HL-60 (cell line): ENCODE measurements at regions not wholly inside any gene's neighbourhood (a gene's known extent, or its start where the extent isn't known, plus 50 kb on each side); places are given as distances from the start of the nearest gene placed in this dataset.
"Not testable (repeated sequence)": the region's sequence is repeated elsewhere in the genome, so short reads cannot be mapped to it uniquely, and the experiment has no call there.

Experiments
- DNase-seq, 2 experiments: peaks; one replicate each; pipeline ENCODE4 v3.0.0-alpha.2; 2010 to 2020; ENCODE audit warnings: low read depth in 1 of 2, low spot score in 1 of 2
- H3K27ac ChIP-seq: fragments of 250-450 bp; sonication (Bioruptor Pico); replicated peaks from 2 replicates; pipeline ENCODE4 v1.5.1; 2020; ENCODE audit warnings: mild to moderate bottlenecking, moderate library complexity
- H3K27me3 ChIP-seq: fragments of 250-450 bp; sonication (Bioruptor Pico); 2 replicates; pipeline ENCODE4 v1.5.1; 2021; ENCODE audit warnings: mild to moderate bottlenecking, moderate library complexity; ENCODE audit not compliant: insufficient read depth, poor library complexity, severe bottlenecking
- H3K4me3 ChIP-seq: replicated peaks from 2 replicates; pipeline ENCODE4 v1.5.1; 2011; ENCODE audit warnings: mild to moderate bottlenecking, control low read depth, low read length; ENCODE audit not compliant: insufficient read depth
- GABPA ChIP-seq: IDR thresholded peaks from 2 replicates; pipeline ENCODE4 v1.6.1; 2012; ENCODE audit warnings: low read depth
- POLR2AphosphoS5 ChIP-seq: IDR thresholded peaks from 2 replicates; pipeline ENCODE4 v1.6.1; 2012; ENCODE audit warnings: low read depth
- SPI1 ChIP-seq: IDR thresholded peaks from 2 replicates; pipeline ENCODE4 v1.6.1; 2012; ENCODE audit warnings: low read depth, mild to moderate bottlenecking, borderline replicate concordance
- TF ChIP-seq, protein P1 (sequence below): IDR thresholded peaks from one replicate; pipeline ENCODE4 v1.5.1; 2011; ENCODE audit warnings: low read length, control low read depth, inconsistent platforms; ENCODE audit not compliant: insufficient read depth
- TF ChIP-seq, protein P2 (sequence below): IDR thresholded peaks from 2 replicates; pipeline ENCODE4 v1.6.1; 2012; ENCODE audit warnings: low read depth; ENCODE audit not compliant: insufficient replicate concordance

- no peak overlapping the region for H3K27ac ChIP-seq
- no peak for DNase-seq
- H3K4me3 ChIP-seq: no peak overlapping the region
- TF ChIP-seq, protein P1, sequence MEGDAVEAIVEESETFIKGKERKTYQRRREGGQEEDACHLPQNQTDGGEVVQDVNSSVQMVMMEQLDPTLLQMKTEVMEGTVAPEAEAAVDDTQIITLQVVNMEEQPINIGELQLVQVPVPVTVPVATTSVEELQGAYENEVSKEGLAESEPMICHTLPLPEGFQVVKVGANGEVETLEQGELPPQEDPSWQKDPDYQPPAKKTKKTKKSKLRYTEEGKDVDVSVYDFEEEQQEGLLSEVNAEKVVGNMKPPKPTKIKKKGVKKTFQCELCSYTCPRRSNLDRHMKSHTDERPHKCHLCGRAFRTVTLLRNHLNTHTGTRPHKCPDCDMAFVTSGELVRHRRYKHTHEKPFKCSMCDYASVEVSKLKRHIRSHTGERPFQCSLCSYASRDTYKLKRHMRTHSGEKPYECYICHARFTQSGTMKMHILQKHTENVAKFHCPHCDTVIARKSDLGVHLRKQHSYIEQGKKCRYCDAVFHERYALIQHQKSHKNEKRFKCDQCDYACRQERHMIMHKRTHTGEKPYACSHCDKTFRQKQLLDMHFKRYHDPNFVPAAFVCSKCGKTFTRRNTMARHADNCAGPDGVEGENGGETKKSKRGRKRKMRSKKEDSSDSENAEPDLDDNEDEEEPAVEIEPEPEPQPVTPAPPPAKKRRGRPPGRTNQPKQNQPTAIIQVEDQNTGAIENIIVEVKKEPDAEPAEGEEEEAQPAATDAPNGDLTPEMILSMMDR: no peak
- no peak for TF ChIP-seq GABPA
- TF ChIP-seq, protein P2, sequence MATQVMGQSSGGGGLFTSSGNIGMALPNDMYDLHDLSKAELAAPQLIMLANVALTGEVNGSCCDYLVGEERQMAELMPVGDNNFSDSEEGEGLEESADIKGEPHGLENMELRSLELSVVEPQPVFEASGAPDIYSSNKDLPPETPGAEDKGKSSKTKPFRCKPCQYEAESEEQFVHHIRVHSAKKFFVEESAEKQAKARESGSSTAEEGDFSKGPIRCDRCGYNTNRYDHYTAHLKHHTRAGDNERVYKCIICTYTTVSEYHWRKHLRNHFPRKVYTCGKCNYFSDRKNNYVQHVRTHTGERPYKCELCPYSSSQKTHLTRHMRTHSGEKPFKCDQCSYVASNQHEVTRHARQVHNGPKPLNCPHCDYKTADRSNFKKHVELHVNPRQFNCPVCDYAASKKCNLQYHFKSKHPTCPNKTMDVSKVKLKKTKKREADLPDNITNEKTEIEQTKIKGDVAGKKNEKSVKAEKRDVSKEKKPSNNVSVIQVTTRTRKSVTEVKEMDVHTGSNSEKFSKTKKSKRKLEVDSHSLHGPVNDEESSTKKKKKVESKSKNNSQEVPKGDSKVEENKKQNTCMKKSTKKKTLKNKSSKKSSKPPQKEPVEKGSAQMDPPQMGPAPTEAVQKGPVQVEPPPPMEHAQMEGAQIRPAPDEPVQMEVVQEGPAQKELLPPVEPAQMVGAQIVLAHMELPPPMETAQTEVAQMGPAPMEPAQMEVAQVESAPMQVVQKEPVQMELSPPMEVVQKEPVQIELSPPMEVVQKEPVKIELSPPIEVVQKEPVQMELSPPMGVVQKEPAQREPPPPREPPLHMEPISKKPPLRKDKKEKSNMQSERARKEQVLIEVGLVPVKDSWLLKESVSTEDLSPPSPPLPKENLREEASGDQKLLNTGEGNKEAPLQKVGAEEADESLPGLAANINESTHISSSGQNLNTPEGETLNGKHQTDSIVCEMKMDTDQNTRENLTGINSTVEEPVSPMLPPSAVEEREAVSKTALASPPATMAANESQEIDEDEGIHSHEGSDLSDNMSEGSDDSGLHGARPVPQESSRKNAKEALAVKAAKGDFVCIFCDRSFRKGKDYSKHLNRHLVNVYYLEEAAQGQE: no peak
- no peak for TF ChIP-seq SPI1
- no peak for TF ChIP-seq POLR2AphosphoS5
- H3K27me3 ChIP-seq: no peaks in the 10 kb centered on the region
Observed at GRCh38 chr1:70583522-70583921, 172.5 kb downstream of the CTH start.

- Histone ChIP-seq H3K4me3 (no peak overlapping the region), H3K27me3 (no peaks in the 10 kb centered on the region), H3K27ac (no peak overlapping the region)
- DNase-seq: no peak
- TF ChIP-seq, protein P1: no peak
- TF ChIP-seq GABPA (no peak), POLR2AphosphoS5 (no peak), SPI1 (no peak)
- TF ChIP-seq, protein P2: no peak
Observed at GRCh38 chr1:70586046-70586445, 175.0 kb downstream of the CTH start.

DNA sequence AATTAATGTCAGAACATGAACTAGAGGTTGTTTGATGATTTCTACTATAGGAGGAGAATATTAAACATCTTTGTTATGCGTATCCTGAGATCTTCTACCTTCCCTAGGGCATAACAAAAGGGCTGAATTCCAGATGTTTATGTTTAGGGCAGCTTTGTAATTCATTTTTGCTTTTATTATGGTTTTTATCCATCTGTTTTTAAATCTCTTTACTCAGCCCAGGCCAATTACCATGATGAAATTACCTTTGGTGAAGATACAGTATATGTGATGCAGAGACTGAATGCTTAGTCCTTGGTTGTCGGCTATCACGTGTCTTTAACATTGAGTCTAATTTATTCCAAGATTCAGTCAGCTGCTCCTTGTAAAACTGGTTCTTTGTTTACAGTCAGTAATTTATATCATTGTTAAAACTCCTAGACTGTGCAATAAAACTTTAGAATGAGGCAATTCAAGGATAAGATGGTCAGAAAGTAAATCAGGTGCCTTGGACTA, 176.9 kb downstream of the CTH start:
- TF ChIP-seq GABPA: no peak
- no peak for TF ChIP-seq POLR2AphosphoS5
- no peak for TF ChIP-seq SPI1
- TF ChIP-seq, protein P2: no peak
- TF ChIP-seq, protein P1: no peak
- Histone ChIP-seq H3K27me3 (no peaks in the 10 kb centered on the region), H3K27ac (no peak overlapping the region), H3K4me3 (no peak overlapping the region)
- DNase-seq: no peak

- DNase-seq: not testable (repeated sequence)
Observed at GRCh38 chr1:70593551-70593950, 182.5 kb downstream of the CTH start.

More at GRCh38 chr1:70593551-70593950, 182.5 kb downstream of the CTH start:
- not testable (repeated sequence) for H3K4me3 ChIP-seq, H3K27ac ChIP-seq, H3K27me3 ChIP-seq
